H9 (cell line): ENCODE measurements at regions not wholly inside any gene's neighbourhood (a gene's known extent, or its start where the extent isn't known, plus 50 kb on each side); places are given as distances from the start of the nearest gene placed in this dataset.
"Not testable (repeated sequence)": the region's sequence is repeated elsewhere in the genome, so short reads cannot be mapped to it uniquely, and the experiment has no call there.

Source experiments
- DNase-seq: peaks from one replicate; pipeline ENCODE4 v3.0.0-alpha.2; 2017
- H2AFZ ChIP-seq: one replicate; pipeline ENCODE4 v1.6.1; 2013; ENCODE audit warnings: mild to moderate bottlenecking, low read length, control low read depth, moderate library complexity
- H2AK5ac ChIP-seq: 2 replicates; pipeline ENCODE4 v1.6.1; 2013; ENCODE audit warnings: low read length, control low read depth, mixed read lengths; ENCODE audit not compliant: insufficient read length
- H2BK120ac ChIP-seq: one replicate; pipeline ENCODE4 v1.6.1; 2013; ENCODE audit warnings: low read depth, mild to moderate bottlenecking, low read length, control low read depth, inconsistent platforms; ENCODE audit not compliant: poor library complexity, severe bottlenecking
- H2BK12ac ChIP-seq: 2 replicates; pipeline ENCODE4 v1.6.1; 2013; ENCODE audit warnings: low read length, control low read depth, mixed read lengths, low read depth; ENCODE audit not compliant: insufficient read length
- H2BK15ac ChIP-seq: 2 replicates; pipeline ENCODE4 v1.6.1; 2013; ENCODE audit warnings: low read depth, low read length, control low read depth
- H2BK20ac ChIP-seq: one replicate; pipeline ENCODE4 v1.6.1; 2013; ENCODE audit warnings: low read depth, mild to moderate bottlenecking, low read length, control low read depth, inconsistent platforms; ENCODE audit not compliant: poor library complexity, severe bottlenecking
- H2BK5ac ChIP-seq: 2 replicates; pipeline ENCODE4 v1.6.1; 2013; ENCODE audit warnings: low read length, control low read depth, mixed read lengths; ENCODE audit not compliant: insufficient read length
- H3K14ac ChIP-seq: 2 replicates; pipeline ENCODE4 v1.6.1; 2013; ENCODE audit warnings: low read length, control low read depth; ENCODE audit not compliant: insufficient read depth
- H3K18ac ChIP-seq: 2 replicates; pipeline ENCODE4 v1.6.1; 2013; ENCODE audit warnings: low read depth, mild to moderate bottlenecking, mixed read lengths, low read length, control low read depth; ENCODE audit not compliant: insufficient read length
- H3K23ac ChIP-seq: 2 replicates; pipeline ENCODE4 v1.6.1; 2013; ENCODE audit warnings: low read length, control low read depth, mixed read lengths, low read depth; ENCODE audit not compliant: insufficient read length
- H3K23me2 ChIP-seq: 2 replicates; pipeline ENCODE4 v1.6.1; 2013; ENCODE audit warnings: low read depth, mild to moderate bottlenecking, mixed read lengths, low read length, control low read depth; ENCODE audit not compliant: insufficient read length, poor library complexity, severe bottlenecking
- H3K27ac ChIP-seq: 2 replicates; pipeline ENCODE4 v1.5.1; 2013; ENCODE audit warnings: low read length, control low read depth, mixed read lengths, low read depth; ENCODE audit not compliant: insufficient read length
- H3K27me3 ChIP-seq: 2 replicates; pipeline ENCODE4 v1.6.1; 2013; ENCODE audit warnings: low read length, control low read depth, inconsistent platforms; ENCODE audit not compliant: insufficient read depth
- H3K4ac ChIP-seq: 2 replicates; pipeline ENCODE4 v1.6.1; 2013; ENCODE audit warnings: low read depth, mild to moderate bottlenecking, control low read depth, inconsistent platforms, low read length, moderate library complexity
- H3K4me1 ChIP-seq: 2 replicates; pipeline ENCODE4 v1.6.1; 2013; ENCODE audit warnings: low read length, control low read depth, inconsistent platforms; ENCODE audit not compliant: insufficient read depth
- H3K4me2 ChIP-seq: 2 replicates; pipeline ENCODE4 v1.6.1; 2013; ENCODE audit warnings: low read length, control low read depth, mixed read lengths; ENCODE audit not compliant: insufficient read length, insufficient read depth
- H3K56ac ChIP-seq: 2 replicates; pipeline ENCODE4 v1.6.1; 2013; ENCODE audit warnings: low read depth, mild to moderate bottlenecking, mixed read lengths, low read length, control low read depth; ENCODE audit not compliant: insufficient read length
- H3K79me1 ChIP-seq: 2 replicates; pipeline ENCODE4 v1.6.1; 2013; ENCODE audit warnings: low read depth, mild to moderate bottlenecking, moderate library complexity, low read length, control low read depth, inconsistent platforms; ENCODE audit not compliant: insufficient read depth, poor library complexity, severe bottlenecking
- H3K79me2 ChIP-seq: 2 replicates; pipeline ENCODE4 v1.6.1; 2013; ENCODE audit warnings: low read length, control low read depth, inconsistent platforms; ENCODE audit not compliant: insufficient read depth
- H3K9ac ChIP-seq: 2 replicates; pipeline ENCODE4 v1.6.1; 2013; ENCODE audit warnings: low read length, control low read depth, mixed read lengths; ENCODE audit not compliant: insufficient read length; ENCODE audit errors: extremely low read depth
- H3K9me3 ChIP-seq: one replicate; pipeline ENCODE4 v1.6.1; 2013; ENCODE audit warnings: low read depth, low read length, inconsistent platforms; ENCODE audit not compliant: control insufficient read depth
- H3T11ph ChIP-seq: one replicate; pipeline ENCODE4 v1.6.1; 2013; ENCODE audit warnings: mild to moderate bottlenecking, low read length, control low read depth, inconsistent platforms
- H4K20me1 ChIP-seq: one replicate; pipeline ENCODE4 v1.6.1; 2013; ENCODE audit not compliant: control insufficient read depth, insufficient read length, insufficient read depth
- H4K5ac ChIP-seq: 2 replicates; pipeline ENCODE4 v1.6.1; 2013; ENCODE audit warnings: low read depth, mild to moderate bottlenecking, mixed read lengths, low read length, control low read depth; ENCODE audit not compliant: insufficient read length
- H4K8ac ChIP-seq: replicated peaks from 2 replicates; pipeline ENCODE4 v1.6.1; 2013; ENCODE audit warnings: low read length, control low read depth, mixed read lengths, low read depth; ENCODE audit not compliant: insufficient read length
- H4K91ac ChIP-seq: 2 replicates; pipeline ENCODE4 v1.6.1; 2013; ENCODE audit warnings: low read depth, mild to moderate bottlenecking, moderate library complexity, mixed read lengths, low read length, control low read depth; ENCODE audit not compliant: insufficient read length
- H3K27ac Mint-ChIP-seq, 3 experiments: 2 replicates in 2 of 3; 3 replicates in 1 of 3; pipeline ENCODE4 v1.8.0; 2020 to 2021; ENCODE audit warnings: mixed read lengths in 3 of 3, mild to moderate bottlenecking in 1 of 3, moderate library complexity in 1 of 3
- H3K27me3 Mint-ChIP-seq: 2 replicates; pipeline ENCODE4 v1.8.0; 2021; ENCODE audit warnings: low read depth, mild to moderate bottlenecking, moderate library complexity, mixed read lengths
- H3K36me3 Mint-ChIP-seq, 3 experiments: 2 replicates in 2 of 3; 3 replicates in 1 of 3; pipeline ENCODE4 v1.8.0; 2020 to 2021; ENCODE audit warnings: low read depth in 3 of 3, mixed read lengths in 3 of 3; ENCODE audit not compliant: insufficient read depth in 1 of 3
- H3K4me1 Mint-ChIP-seq, 2 experiments: 2 replicates each; pipeline ENCODE4 v1.8.0; 2020; ENCODE audit warnings: mixed read lengths in 2 of 2
- H3K4me3 Mint-ChIP-seq, 2 experiments: 2 replicates in 1 of 2; 3 replicates in 1 of 2; pipeline ENCODE4 v1.8.0; 2020 to 2021; ENCODE audit warnings: mild to moderate bottlenecking in 2 of 2, mixed read lengths in 2 of 2, moderate library complexity in 1 of 2
- H3K9me3 Mint-ChIP-seq, 2 experiments: 2 replicates in 1 of 2; 3 replicates in 1 of 2; pipeline ENCODE4 v1.8.0; 2020; ENCODE audit warnings: mild to moderate bottlenecking in 2 of 2, mixed read lengths in 2 of 2, moderate library complexity in 1 of 2
- whole genome bisulfite sequencing: extraction: QIAGEN DNeasy Blood & Tissue Kit; methylation state at CpG from one replicate; pipeline ENCODE4 v1.1.7; 2013; ENCODE audit warnings: missing lambda C conversion rate, low lambda C conversion rate, mixed read lengths; ENCODE audit not compliant: insufficient read length; ENCODE audit errors: extremely low coverage; 5-methylcytosine and 5-hydroxymethylcytosine counted together

DNA sequence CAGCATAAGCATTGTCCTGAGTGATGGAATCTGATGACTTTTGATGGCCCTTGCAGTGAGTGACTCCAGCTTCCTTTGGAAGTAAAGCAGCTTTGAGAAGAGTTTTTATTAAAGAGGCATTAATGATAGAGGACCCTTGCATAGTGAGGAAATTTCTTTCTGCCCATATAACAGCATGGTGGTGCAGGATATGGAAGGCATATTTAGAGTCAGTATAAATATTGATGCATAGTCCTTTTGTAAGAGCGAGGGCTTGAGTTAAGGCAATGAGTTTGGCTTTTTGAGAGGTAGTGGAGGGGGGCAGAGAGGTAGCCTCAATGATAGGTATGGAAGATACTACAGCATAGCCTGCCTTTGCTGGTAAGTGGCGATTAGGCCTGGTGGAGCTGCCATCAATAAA, 87.7 kb upstream of the DNAH14 start:
- Mint-ChIP-seq H3K9me3 (peaks cover 13 to 28% of the 10 kb centered on the region in 2 experiments), H3K4me1 (peaks cover 21 to 32% of the 10 kb centered on the region in 2 experiments), H3K36me3 (peaks cover 8 to 32% (median 31%) of the 10 kb centered on the region in 3 experiments)
- H3K4ac ChIP-seq, H3K27me3 Mint-ChIP-seq, H4K5ac ChIP-seq, H3K27ac ChIP-seq, H3K56ac ChIP-seq, H3K4me2 ChIP-seq, H2BK120ac ChIP-seq, H3K14ac ChIP-seq, H3K18ac ChIP-seq, H2BK12ac ChIP-seq, H3K23me2 ChIP-seq, H4K20me1 ChIP-seq, H3K27ac Mint-ChIP-seq, H3T11ph ChIP-seq, H2BK20ac ChIP-seq, H3K23ac ChIP-seq, H3K79me1 ChIP-seq, H2AK5ac ChIP-seq, H2AFZ ChIP-seq, H3K4me1 ChIP-seq, H3K9me3 ChIP-seq, H4K91ac ChIP-seq, H3K9ac ChIP-seq, H3K4me3 Mint-ChIP-seq, H4K8ac ChIP-seq, H3K27me3 ChIP-seq, H2BK5ac ChIP-seq, H2BK15ac ChIP-seq, DNase-seq, H3K79me2 ChIP-seq: not testable (repeated sequence)
- no CpG with 5 or more reads among the region's 2 CpGs for WGBS
